ENCODE measurements at regions not wholly inside any gene's neighbourhood (a gene's known extent, or its start where the extent isn't known, plus 50 kb on each side); places are given as distances from the start of the nearest gene placed in this dataset.

DNA sequence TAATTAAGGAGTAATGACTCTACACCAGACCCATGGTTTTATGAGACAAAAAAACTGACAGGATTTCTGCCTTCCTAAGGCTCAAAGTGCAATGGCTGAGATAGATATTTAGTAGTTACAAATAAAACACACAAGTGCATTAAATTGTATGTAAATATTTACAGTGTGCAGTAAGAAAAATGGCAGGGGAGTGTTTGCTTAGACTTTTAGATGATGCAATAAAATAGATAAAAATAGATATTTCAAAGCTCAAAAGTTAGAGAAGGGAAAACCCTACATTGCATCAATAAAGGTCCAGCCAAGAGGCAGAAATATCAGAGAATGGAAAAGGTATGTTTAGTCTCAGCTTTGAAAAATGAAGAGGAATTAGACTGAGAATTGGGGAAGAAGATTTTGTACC, 226.3 kb upstream of the FGGY start:
- H3K4me3 ChIP-seq (ENCODE audit: low read length): no peak overlapping the region
- TF ChIP-seq, protein P1, sequence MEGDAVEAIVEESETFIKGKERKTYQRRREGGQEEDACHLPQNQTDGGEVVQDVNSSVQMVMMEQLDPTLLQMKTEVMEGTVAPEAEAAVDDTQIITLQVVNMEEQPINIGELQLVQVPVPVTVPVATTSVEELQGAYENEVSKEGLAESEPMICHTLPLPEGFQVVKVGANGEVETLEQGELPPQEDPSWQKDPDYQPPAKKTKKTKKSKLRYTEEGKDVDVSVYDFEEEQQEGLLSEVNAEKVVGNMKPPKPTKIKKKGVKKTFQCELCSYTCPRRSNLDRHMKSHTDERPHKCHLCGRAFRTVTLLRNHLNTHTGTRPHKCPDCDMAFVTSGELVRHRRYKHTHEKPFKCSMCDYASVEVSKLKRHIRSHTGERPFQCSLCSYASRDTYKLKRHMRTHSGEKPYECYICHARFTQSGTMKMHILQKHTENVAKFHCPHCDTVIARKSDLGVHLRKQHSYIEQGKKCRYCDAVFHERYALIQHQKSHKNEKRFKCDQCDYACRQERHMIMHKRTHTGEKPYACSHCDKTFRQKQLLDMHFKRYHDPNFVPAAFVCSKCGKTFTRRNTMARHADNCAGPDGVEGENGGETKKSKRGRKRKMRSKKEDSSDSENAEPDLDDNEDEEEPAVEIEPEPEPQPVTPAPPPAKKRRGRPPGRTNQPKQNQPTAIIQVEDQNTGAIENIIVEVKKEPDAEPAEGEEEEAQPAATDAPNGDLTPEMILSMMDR (conservative IDR thresholded peaks at IDR 0.05; ENCODE audit: low read length): no peak
- DNase-seq (ENCODE audit: low read depth): no peak

DNA sequence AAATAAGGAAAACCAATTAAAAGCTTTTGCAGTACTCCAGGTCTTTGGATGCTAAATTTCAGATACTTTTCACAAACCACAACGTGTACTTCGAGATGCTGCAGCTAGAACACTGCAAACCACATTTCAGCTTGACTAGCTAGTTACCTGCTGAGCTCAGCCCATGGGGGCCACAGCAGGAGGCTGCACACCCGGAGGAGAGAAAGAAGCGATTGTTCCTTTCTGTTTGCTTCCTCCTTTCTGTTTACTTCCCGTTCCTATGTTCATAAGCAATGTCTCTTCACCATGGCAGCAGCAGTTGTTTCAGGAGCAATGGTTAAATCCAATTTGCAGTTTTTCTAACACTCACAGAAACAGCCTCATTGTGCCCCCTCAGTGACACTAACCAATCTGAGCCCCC, 225.6 kb upstream of the FGGY start:
- DNase-seq (ENCODE audit: low read depth): no peak
- TF ChIP-seq, protein P1 (conservative IDR thresholded peaks at IDR 0.05; ENCODE audit: low read length): no peak
- no peak overlapping the region for H3K4me3 ChIP-seq (ENCODE audit: low read length)

DNA sequence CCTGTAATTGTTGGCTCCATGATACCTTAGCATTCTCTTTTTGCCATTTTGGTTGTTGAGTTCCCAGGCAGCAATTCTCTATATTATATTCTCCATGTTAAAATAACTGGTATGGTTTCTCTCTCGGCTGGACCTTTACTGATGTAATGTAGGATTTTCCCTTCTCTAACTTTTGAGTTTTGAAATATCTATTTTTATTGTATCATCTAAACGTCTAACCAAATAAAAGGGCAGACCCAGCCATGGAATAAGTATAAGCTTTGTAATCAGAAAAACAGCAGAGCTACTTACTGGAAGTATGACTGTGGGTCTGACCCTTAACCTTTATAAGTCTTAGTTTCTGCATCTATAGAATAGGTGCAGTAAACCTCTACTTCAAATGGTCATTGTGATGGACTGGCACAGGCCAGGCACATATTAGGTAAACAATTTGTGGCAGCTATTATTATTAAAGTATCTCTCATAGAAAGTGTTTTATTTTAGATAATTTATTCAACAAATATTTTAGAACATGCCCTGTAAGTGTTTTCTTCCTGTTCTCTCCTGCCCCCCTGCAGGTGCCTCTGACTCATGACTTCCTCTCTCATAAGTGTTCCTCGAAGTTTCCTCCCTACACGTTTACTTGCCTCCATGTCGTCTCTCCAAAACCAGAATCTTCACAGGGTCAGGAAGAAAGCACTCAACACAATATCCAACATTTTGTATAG, 224.9 kb upstream of the FGGY start:
- TF ChIP-seq, protein P1 (conservative IDR thresholded peaks at IDR 0.05; ENCODE audit: low read length): no peak
- DNase-seq (ENCODE audit: low read depth): no peak

DNA sequence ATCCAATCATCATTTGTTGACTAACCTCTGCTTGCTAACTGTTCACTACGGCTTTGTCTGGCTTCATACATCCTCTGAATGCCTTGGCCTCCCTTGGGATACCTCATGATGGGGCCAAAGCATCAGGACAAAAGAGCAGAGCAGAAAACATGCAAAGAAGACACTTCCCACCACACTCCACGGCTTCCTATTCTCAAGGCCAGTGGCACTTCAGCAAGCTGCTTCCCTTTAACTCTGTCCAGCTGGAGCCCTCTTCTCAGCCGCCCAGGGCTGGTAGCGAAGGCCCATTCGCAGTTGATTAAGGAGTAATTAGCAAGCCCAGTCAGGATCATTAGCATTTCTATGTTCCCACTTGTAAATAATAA, 224.3 kb upstream of the FGGY start:
- H3K4me3 ChIP-seq (ENCODE audit: low read length): no peak overlapping the region
- no peak for DNase-seq (ENCODE audit: low read depth)
- TF ChIP-seq, protein P1 (conservative IDR thresholded peaks at IDR 0.05; ENCODE audit: low read length): no peak; the same call in 1 of the 2 replicates

More for the DNA sequence above, 224.9 kb upstream of the FGGY start:
- no peak overlapping the region for H3K4me3 ChIP-seq (ENCODE audit: low read length)

DNA sequence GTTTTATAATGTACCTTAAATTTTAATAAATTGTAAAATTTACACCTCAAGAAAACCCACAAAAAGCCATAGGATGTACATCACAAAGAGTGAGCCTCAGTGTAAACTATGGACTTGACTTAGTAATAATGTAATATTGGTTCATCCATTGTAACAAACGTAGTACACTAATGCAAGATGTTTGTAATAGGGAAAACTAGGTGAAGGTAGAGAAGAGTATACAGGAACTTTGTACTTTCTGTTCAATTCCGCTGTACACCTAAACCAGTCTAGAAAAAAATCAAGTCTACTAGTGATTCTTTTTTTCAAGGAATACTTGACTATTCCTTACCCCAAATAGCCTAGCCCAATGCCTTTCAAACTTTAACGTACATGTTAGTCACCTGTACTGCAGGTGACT, 222.3 kb upstream of the FGGY start:
- TF ChIP-seq, protein P1 (conservative IDR thresholded peaks at IDR 0.05; ENCODE audit: low read length): no peak
- no peak overlapping the region for H3K4me3 ChIP-seq (ENCODE audit: low read length)

DNA sequence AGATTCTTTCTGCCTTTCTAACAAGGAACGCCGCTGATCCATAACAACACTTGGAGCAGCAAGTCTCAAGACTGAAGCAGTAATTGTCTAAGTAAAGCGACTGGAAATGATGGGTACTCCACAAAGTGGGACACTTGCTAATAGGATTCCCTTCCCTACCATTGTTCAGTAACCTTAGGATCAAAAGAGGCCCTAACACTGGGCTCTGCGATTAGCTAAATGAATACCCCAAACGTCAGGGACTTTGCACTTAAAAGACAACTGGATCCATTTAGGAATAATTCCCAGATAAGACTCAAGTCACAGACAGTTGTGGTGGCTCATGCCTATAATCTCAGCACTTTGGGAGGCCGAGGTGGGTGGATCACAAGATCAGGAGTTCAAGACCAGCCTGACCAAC, 221.9 kb upstream of the FGGY start:
- DNase-seq (ENCODE audit: low read depth): no peak
- H3K4me3 ChIP-seq (ENCODE audit: low read length): no peak overlapping the region
- TF ChIP-seq, protein P1 (conservative IDR thresholded peaks at IDR 0.05; ENCODE audit: low read length): no peak

More for the DNA sequence above, 222.3 kb upstream of the FGGY start:
- no peak for DNase-seq (ENCODE audit: low read depth)

DNA sequence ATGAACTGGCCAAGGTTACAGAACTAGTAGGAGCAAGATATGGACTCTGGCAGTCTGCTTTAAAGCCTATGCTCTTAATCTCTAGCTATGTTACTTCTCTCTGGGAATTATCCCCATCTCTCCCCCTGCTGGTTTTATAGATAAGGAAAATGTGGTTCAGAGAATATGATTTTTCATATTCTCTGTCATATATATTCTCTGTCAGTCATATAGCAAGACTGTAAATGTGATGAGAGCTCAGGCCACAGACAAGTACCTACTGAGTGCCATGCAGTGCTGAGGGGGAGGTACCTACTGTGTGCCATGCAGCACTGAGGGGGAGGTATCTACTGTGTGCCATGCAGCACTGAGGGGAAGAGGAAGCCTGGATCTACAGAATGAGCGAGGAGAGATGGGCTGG, 220.3 kb upstream of the FGGY start:
- H3K4me3 ChIP-seq (ENCODE audit: low read length): no peak overlapping the region
- TF ChIP-seq, protein P1 (conservative IDR thresholded peaks at IDR 0.05; ENCODE audit: low read length): peak; percentile 47
- DNase-seq (ENCODE audit: low read depth): peak; percentile 29

Measured in AG10803 (cell line).